GM12878 (cell line): ENCODE measurements at regions not wholly inside any gene's neighbourhood (a gene's known extent, or its start where the extent isn't known, plus 50 kb on each side); places are given as distances from the start of the nearest gene placed in this dataset.

ENCODE experiments used
- ATAC-seq: fragments of 200-7000 bp; cut with Tn5 transposase; 3 replicates; pipeline ENCODE4 v1.9.1; 2020; ENCODE audit warnings: mild to moderate bottlenecking, moderate library complexity
- BruUV-seq: library from RNA; stranded (reverse); fragments of 400-500 nt; replicated peaks from 2 replicates; lab custom pipeline; 2021; lab: Mats Ljungman, UMichigan
- CTCF ChIA-PET: fragments of 300-600 bp; sonication (Branson Sonifier 250); formaldehyde crosslinking; extraction: SDS; loops from one replicate; lab custom pipeline; 2021; ENCODE audit warnings: inconsistent platforms; lab: Yijun Ruan, JAX
- POLR2A ChIA-PET: fragments of 350-600 bp; formaldehyde crosslinking; extraction: SDS; loops from one replicate; lab custom pipeline; 2021; ENCODE audit warnings: inconsistent platforms; lab: Charles Lee
- RAD21 ChIA-PET: fragments of 300-600 bp; sonication (Branson Sonifier 250); formaldehyde crosslinking; loops from one replicate; lab custom pipeline; 2023; ENCODE audit warnings: antibody characterized with exemption; ENCODE audit not compliant: unreplicated experiment; lab: Charles Lee
- SMC1A ChIA-PET: fragments of 300-600 bp; sonication (Branson Sonifier 250); formaldehyde crosslinking; loops from one replicate; lab custom pipeline; 2023; ENCODE audit not compliant: unreplicated experiment, uncharacterized antibody; lab: Charles Lee
- DNase-seq: peaks from one replicate; pipeline ENCODE4 v3.0.0-alpha.2; 2011; ENCODE audit warnings: low read depth, low spot score
- FAIRE-seq: peaks from 3 replicates; lab custom pipeline; 2011; peaks lifted over from hg19 to GRCh38; lab: Jason Lieb, UNC
- H2AFZ ChIP-seq: 2 replicates; pipeline ENCODE4 v1.6.0; 2011; ENCODE audit warnings: low read depth, low read length, control low read depth; ENCODE audit not compliant: control insufficient read depth
- H3K27ac ChIP-seq: 2 replicates; pipeline ENCODE4 v1.5.1; 2011; ENCODE audit warnings: control low read depth; ENCODE audit not compliant: control insufficient read depth, insufficient read depth
- H3K27me3 ChIP-seq, 2 experiments: replicated peaks in 1 of 2; 2 replicates each; pipeline versions ENCODE4 v1.6.0 to v1.6.1; 2011; ENCODE audit warnings: low read length in 1 of 2; ENCODE audit not compliant: control insufficient read depth in 2 of 2, insufficient read depth in 2 of 2
- H3K36me3 ChIP-seq, 2 experiments: 2 replicates each; pipeline ENCODE4 v1.5.1; 2011; ENCODE audit warnings: low read length in 1 of 2; ENCODE audit not compliant: control insufficient read depth in 2 of 2, insufficient read depth in 2 of 2
- H3K4me1 ChIP-seq: 2 replicates; pipeline ENCODE4 v1.6.1; 2011; ENCODE audit warnings: mild to moderate bottlenecking, low read length, moderate library complexity, mixed read lengths; ENCODE audit not compliant: control insufficient read depth, insufficient read depth
- H3K4me2 ChIP-seq: 2 replicates; pipeline ENCODE4 v1.6.0; 2011; ENCODE audit warnings: control low read depth; ENCODE audit not compliant: control insufficient read depth, insufficient read depth
- H3K4me3 ChIP-seq: fragments of 200-600 bp; sonication (generic); 2 replicates; pipeline ENCODE4 v1.5.1; 2016
- H3K79me2 ChIP-seq: 2 replicates; pipeline ENCODE4 v1.6.0; 2011; ENCODE audit warnings: low read length; ENCODE audit not compliant: control insufficient read depth, insufficient read depth
- H3K9ac ChIP-seq: 2 replicates; pipeline ENCODE4 v1.8.0; 2011; ENCODE audit warnings: low read length, control low read depth, mixed read lengths; ENCODE audit not compliant: control insufficient read depth, insufficient read depth
- H3K9me3 ChIP-seq: replicated peaks from 3 replicates; pipeline ENCODE4 v1.5.1; 2011; ENCODE audit warnings: mild to moderate bottlenecking, low read length; ENCODE audit not compliant: control insufficient read depth, insufficient read depth
- H4K20me1 ChIP-seq: 2 replicates; pipeline ENCODE4 v1.6.0; 2011; ENCODE audit not compliant: control insufficient read depth, insufficient read depth
- CEBPZ ChIP-seq: fragments of 150-350 bp; IDR thresholded peaks from 2 replicates; pipeline ENCODE4 v1.6.1; 2016; ENCODE audit warnings: low read depth, low read length
- EGR1 ChIP-seq, 2 experiments: IDR thresholded peaks; 1 replicate in 1 of 2; 2 replicates in 1 of 2; pipeline ENCODE4 v1.6.1; 2011 to 2012; ENCODE audit warnings: low read depth in 2 of 2, low read length in 2 of 2, borderline replicate concordance in 1 of 2, mild to moderate bottlenecking in 1 of 2, moderate library complexity in 1 of 2
- FOXK2 ChIP-seq: fragments of 450-650 bp; IDR thresholded peaks from 2 replicates; pipeline ENCODE4 v1.6.1; 2017; ENCODE audit warnings: mild to moderate bottlenecking, moderate library complexity
- NR2F1 ChIP-seq: fragments of 450-650 bp; conservative IDR thresholded peaks from 2 replicates; pipeline ENCODE4 v1.6.1; 2017; ENCODE audit warnings: mild to moderate bottlenecking
- RB1 ChIP-seq: fragments of 450-650 bp; formaldehyde crosslinking; IDR thresholded peaks from 2 replicates; pipeline ENCODE4 v1.6.1; 2017; ENCODE audit warnings: mild to moderate bottlenecking, borderline replicate concordance
- RBBP5 ChIP-seq: fragments of 200-600 bp; sonication (generic); conservative IDR thresholded peaks from 2 replicates; pipeline ENCODE4 v1.6.1; 2016
- REST ChIP-seq: IDR thresholded peaks from 2 replicates; pipeline ENCODE4 v1.6.1; 2012; ENCODE audit warnings: mild to moderate bottlenecking, low read depth, low read length
- RUNX3 ChIP-seq: IDR thresholded peaks from 2 replicates; pipeline ENCODE4 v1.6.1; 2012; ENCODE audit warnings: low read length, inconsistent platforms
- SREBF1 ChIP-seq: IDR thresholded peaks from 2 replicates; pipeline ENCODE4 v1.6.1; 2012; ENCODE audit warnings: mild to moderate bottlenecking, low read length
- SREBF2 ChIP-seq: IDR thresholded peaks from 2 replicates; pipeline ENCODE4 v1.6.1; 2012; ENCODE audit warnings: mild to moderate bottlenecking, low read length
- SUPT20H ChIP-seq: IDR thresholded peaks from 2 replicates; pipeline ENCODE4 v1.6.1; 2011; ENCODE audit warnings: low read depth, mild to moderate bottlenecking, low read length, moderate library complexity, borderline replicate concordance; ENCODE audit not compliant: control insufficient read depth
- TARDBP ChIP-seq: IDR thresholded peaks from 2 replicates; pipeline ENCODE4 v1.6.1; 2016; ENCODE audit warnings: borderline replicate concordance
- ZNF207 ChIP-seq: fragments of 450-650 bp; IDR thresholded peaks from 2 replicates; pipeline ENCODE4 v1.6.1; 2014; ENCODE audit warnings: antibody characterized with exemption, mild to moderate bottlenecking, borderline replicate concordance
- ZNF24 ChIP-seq: fragments of 450-650 bp; IDR thresholded peaks from 2 replicates; pipeline ENCODE4 v1.6.1; 2017; ENCODE audit warnings: antibody characterized with exemption, mild to moderate bottlenecking
- ZNF687 ChIP-seq: fragments of 450-650 bp; IDR thresholded peaks from 2 replicates; pipeline ENCODE4 v1.6.1; 2017; ENCODE audit warnings: mild to moderate bottlenecking, moderate library complexity
- in situ Hi-C: fragments of 300-500 bp; cut with MboI; formaldehyde crosslinking; loops from 9 replicates; pipeline ENCODE4 v1.14.3; 2018; ENCODE audit warnings: mixed read lengths
- intact Hi-C: fragments of 100-400 bp; cut with micrococcal nuclease; formaldehyde crosslinking; loops from one replicate; pipeline ENCODE4 v1.14.2; 2022; ENCODE audit not compliant: unreplicated experiment

DNA sequence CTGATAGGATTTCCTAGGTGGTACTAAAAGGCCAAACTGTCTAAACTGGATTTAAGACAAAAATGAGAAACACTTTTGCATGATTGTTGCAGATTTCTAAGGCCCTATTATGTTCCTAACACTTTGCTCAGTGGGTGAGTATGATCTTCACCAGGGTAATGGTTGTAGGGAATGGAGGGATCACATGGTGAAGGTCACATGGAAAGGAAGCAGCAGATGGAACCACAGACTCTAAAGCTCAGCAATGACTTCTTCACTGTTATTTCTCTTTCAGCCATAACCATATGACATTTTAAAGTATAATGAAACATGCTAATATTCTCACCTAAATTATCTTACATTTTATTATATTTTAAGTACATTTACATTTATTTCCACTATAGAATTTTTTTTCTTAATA is 51.5 kb downstream of the CHRM3 start:
- H3K4me2 ChIP-seq, result no peak overlapping the region
- no peak overlapping the region for H3K27ac ChIP-seq
- no peaks in the 10 kb centered on the region for H3K79me2 ChIP-seq
- no peaks in the 10 kb centered on the region for H3K9me3 ChIP-seq
- ChIA-PET RAD21 (no interaction called here), SMC1A (no interaction called here), CTCF (no interaction called here), POLR2A (no interaction called here)
- TF ChIP-seq ZNF687 (no peak), RB1 (no peak), REST (no peak), SREBF2 (no peak), ZNF24 (no peak), RBBP5 (no peak), FOXK2 (no peak), NR2F1 (no peak), TARDBP (no peak), SUPT20H (no peak), RUNX3 (no peak), EGR1 (IDR thresholded peaks at IDR 0.05; ENCODE audit: borderline replicate concordance in 1 of 2, low read depth in 2 of 2, low read length in 2 of 2) (no peak), SREBF1 (no peak), CEBPZ (no peak), ZNF207 (no peak)
- DNase-seq, result no peak
- no peaks in the 10 kb centered on the region for H3K4me1 ChIP-seq
- no peak overlapping the region for H2AFZ ChIP-seq
- in situ Hi-C loops, result no loop called here
- H3K36me3 ChIP-seq, result no peaks in the 10 kb centered on the region
- intact Hi-C loops, result no loop called here
- no peak overlapping the region for H3K9ac ChIP-seq
- BruUV-seq, result no TSS peak
- no peak for ATAC-seq
- no peaks in the 10 kb centered on the region for H3K27me3 ChIP-seq
- H4K20me1 ChIP-seq, result no peaks in the 10 kb centered on the region
- H3K4me3 ChIP-seq, result no peak overlapping the region
- no peak for FAIRE-seq
